GM23338 (cell line): ENCODE measurements at regions not wholly inside any gene's neighbourhood (a gene's known extent, or its start where the extent isn't known, plus 50 kb on each side); places are given as distances from the start of the nearest gene placed in this dataset.

Experiments used
- CTCF ChIP-seq, 2 experiments: fragments of 200-600 bp in 1 of 2; sonication (generic) in 1 of 2; conservative IDR thresholded peaks; 2 replicates each; pipeline versions ENCODE4 v1.5.1 to v1.6.1; 2016 to 2017; ENCODE audit warnings: antibody characterized with exemption in 2 of 2, low read depth in 2 of 2, mild to moderate bottlenecking in 2 of 2, moderate library complexity in 1 of 2
- EZH2 ChIP-seq: fragments of 200-600 bp; sonication (generic); IDR thresholded peaks from one replicate; pipeline ENCODE4 v1.8.0; 2017; ENCODE audit warnings: antibody characterized with exemption, mild to moderate bottlenecking, low read depth; ENCODE audit not compliant: unreplicated experiment
- EZH2phosphoT487 ChIP-seq: fragments of 200-600 bp; sonication (generic); IDR thresholded peaks from one replicate; pipeline ENCODE4 v1.8.1; 2018; ENCODE audit warnings: antibody characterized with exemption; ENCODE audit not compliant: unreplicated experiment
- JUNB ChIP-seq: IDR thresholded peaks from one replicate; pipeline ENCODE4 v1.6.1; 2016; ENCODE audit warnings: antibody characterized with exemption; ENCODE audit not compliant: unreplicated experiment
- REST ChIP-seq: IDR thresholded peaks from one replicate; pipeline ENCODE4 v1.6.1; 2018; ENCODE audit warnings: antibody characterized with exemption; ENCODE audit not compliant: unreplicated experiment
- ZNF114 ChIP-seq: fragments of 250-450 bp; sonication (Bioruptor Pico); IDR thresholded peaks from 2 replicates; pipeline ENCODE4 v1.5.0; 2020; ENCODE audit warnings: mild to moderate bottlenecking, moderate library complexity

GRCh38 chr9:135228983-135229625 lies 141.6 kb downstream of the OLFM1 start:
- TF ChIP-seq ZNF114 (CRISPR knock-in tag) (no peak), JUNB (no peak), CTCF (conservative IDR thresholded peaks at IDR 0.05; ENCODE audit: low read depth in 2 of 2) (no peak), EZH2 (no peak), REST (no peak), EZH2phosphoT487 (no peak)
